HG02759 (cell line): ENCODE measurements at regions not wholly inside any gene's neighbourhood (a gene's known extent, or its start where the extent isn't known, plus 50 kb on each side); places are given as distances from the start of the nearest gene placed in this dataset.

ENCODE experiments used
- ATAC-seq: cut with Tn5 transposase; IDR thresholded peaks from one replicate; pipeline ENCODE4 v1.9.1; 2021; ENCODE audit warnings: mild to moderate bottlenecking, moderate library complexity; ENCODE audit not compliant: unreplicated experiment

DNA sequence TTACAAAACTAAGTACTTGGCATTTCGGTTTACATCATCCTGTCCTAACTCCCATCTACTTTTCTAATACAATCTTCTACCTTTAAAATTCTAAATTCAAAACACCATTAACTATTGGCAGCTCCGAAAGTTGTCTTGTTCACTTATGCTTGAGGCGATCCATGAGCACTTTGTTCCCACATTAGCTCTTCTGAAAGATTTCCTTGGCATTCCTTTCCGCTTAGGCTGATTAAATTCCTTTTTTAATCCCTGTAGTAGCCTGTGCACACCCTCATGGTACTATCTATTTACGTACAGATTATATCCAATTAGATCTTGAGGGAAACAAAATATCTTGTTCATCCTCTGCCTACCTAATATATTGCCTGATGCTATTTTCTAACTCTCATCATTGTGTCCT lies 480.7 kb downstream of the PRKD1 start:
- no peak for ATAC-seq

DNA sequence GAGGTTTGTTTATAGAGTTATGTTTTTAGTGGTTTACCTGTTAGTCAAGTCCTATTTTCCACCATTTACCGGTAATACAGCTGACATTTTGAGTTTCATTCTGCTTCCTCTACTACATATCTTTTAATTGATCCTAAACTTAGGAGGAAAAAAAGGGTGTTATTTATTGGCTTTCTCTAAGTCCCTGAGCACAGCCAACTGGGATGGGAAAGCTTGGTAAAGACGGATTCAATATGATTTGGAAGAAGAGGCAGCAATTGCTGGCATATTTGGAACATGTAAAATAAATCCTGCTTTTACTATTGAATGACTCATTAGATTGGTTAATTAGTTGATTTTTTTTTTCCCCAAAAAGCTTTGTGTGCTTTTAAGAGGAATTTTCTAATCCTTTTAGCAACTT lies 475.7 kb downstream of the PRKD1 start:
- no peak for ATAC-seq

DNA sequence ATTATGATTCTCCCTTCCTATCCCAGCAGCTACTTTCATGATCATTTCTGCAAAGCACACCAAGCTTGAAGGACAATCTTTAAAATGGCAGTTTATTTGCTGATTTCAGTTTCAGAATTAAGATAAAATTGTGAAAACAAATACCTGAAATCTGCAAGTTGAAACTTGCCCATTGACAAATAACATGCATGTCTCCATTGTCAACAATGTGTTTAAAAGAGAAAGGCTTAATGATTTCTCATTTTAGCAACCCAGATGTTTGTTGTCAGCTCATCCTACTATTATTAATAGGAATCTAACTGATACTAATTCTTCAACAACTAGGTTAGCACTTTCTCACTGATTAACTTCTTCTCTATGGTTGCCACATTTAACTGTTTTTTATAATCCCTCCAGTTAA lies 474.6 kb downstream of the PRKD1 start:
- ATAC-seq, result no peak

DNA sequence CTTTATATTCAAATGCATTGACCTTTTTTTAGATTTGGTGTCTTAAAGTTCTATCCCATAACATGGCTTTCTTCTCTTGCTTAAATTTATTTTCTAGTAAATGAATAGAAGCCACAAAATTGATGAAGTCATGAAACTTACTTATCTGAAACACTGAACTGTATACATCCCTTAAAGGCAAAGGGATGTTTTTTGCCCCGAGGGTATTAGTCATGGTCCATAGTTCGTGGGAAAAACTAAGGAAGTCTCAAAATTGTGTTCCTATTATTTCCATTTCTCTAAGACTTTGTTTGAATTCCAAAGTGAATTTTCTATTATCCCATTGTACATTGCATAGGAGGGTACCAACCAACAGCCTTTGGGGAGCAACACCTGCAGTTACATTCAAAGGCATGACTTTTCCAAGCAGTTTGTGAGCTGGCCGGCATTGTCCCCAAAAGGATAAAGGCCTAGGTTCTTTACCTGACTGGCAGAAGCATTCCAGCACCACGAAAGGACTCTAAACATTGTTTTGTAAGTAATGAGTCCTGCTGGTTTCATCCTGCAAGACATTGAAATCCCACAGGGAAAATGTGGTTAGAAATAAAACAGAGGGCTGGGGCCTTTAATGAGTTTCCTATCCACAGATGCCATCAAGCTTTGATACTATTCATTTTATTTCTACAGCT lies 473.5 kb downstream of the PRKD1 start:
- ATAC-seq, result no peak

DNA sequence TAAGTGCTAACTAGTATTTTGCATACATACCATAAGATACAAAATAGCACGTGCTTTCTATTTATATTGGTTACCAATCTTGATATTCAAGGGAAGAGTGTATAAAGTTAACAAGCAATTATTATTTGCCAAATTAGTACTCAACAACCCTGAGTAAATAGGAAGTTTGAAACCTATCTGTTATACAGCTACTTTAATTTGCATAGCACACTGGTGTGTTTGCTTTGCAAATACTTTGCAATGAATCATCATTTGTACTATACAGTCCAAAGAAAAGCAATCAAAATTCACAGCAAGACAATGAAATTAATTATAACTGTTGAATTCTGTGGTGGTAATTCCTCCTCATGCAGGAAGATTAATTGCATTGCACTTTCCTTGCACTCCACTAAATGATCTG lies 469.1 kb downstream of the PRKD1 start:
- ATAC-seq, result no peak

DNA sequence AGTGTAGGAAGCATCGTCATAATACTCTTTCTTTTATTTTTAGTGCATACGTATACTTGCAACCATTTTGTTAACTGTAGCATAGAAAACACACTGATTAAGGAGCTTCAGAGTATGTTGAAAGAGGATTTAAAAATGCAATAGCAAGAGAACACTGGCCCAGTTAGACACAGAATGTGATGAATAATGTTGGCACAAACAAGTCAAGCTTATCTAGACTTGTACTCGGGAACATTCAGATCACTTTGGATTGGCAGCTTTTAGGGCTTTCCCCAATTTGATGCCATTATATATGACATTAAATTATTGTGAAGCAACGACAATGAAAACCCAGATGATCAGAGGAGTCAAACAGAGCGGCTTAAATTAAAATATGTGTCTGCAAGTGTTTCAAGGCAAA lies 468.1 kb downstream of the PRKD1 start:
- ATAC-seq, result no peak

DNA sequence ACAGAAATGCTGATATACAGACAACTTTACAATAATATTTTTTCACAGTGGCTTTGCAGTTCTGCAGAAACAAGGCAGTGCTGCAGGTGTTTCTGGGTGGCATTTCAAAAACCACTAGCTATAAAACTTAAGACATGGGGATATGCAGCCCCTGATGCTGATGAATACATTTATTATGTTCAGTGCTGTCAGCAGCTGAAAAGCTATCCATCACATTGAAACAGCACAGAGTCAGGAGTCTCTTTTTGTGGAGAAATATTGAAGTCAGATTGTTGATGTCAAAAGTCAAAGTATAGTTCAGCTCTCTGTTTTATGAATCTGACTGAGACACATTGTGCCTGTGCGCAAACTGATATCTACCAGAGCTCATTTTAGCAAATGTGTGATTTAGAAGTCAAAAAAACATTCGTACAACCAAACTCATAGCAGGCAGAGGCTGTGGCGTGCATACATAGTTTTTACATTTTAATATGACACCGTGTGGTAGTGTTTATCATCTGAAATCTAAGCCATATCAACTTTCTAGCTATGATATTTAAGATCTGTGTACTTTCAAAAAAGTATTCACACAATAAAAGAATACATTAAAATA lies 467.6 kb downstream of the PRKD1 start:
- no peak for ATAC-seq

DNA sequence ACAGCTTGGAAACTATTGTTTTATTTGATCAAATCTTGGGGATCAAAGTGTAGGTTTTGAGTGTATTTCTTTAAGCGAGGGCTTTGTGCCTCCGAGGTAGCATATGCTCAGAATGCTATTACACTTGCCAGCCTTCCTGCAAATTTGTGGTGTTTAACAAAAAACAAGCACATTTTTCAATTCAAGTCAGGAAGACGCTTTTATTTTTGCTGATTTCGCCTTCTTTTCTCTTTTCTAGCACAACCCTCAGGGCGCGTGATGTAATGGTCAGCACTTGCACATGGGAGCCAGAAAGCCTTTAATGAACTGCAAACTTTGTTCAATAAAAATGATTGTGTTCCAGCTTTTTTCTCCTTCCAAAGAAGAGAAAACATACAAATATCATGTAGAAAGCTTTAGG lies 466.5 kb downstream of the PRKD1 start:
- ATAC-seq, result no peak

DNA sequence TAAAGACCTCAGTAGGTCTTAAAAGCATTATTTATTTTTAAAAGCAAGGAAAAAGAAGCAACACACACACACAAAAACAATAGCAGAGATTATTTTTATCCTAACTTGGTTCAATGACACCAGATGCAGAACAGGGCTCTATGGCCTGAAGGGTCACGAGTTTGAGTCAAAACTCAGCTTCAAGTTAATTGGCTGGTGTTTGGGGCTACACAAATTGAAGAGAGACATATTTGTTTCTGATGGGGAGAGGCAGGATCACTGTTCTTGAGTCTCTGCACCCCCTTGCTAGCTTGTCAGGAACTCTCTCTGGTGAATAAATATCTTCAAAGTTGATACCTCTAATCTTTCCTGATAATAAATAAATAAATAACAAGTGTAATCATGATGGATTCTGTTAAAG lies 466.1 kb downstream of the PRKD1 start:
- no peak for ATAC-seq

DNA sequence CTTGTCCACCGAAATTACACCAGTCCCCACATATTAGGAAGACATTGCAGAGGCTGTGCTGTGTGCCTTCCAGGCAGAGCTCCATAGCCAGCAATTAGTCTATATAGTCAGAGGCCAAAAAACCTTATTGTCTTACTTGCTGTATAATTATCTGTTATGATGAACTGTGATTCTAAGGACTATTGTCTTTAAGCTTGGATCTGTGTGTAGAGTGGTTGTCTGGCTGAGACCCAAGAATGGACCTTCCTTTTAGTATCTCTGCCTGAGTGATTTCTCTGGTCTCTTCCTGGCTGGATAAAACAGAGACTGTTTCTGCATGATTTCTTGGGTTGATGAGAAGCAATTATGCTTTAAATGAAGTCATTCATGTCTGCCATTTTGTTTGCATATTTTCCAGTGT lies 465.3 kb downstream of the PRKD1 start:
- ATAC-seq, result no peak

DNA sequence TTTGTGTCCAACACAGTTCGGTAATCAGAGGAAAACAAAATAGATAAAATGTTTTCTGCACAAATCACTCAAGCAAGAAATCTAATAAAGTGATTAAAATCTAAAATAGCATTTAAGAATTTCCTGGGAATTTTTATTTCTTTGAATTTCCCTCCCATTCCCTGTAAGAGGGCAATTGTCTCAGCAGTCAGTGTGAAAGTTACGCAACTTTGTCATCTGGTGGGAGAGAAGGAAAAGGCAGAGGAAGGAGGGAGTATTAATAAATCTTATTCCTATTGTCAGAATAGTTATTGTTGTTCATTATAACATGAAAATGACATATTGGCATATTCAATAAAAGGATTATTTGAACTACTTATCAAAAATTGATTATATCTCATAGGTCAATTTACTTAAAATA lies 464.9 kb downstream of the PRKD1 start:
- no peak for ATAC-seq

DNA sequence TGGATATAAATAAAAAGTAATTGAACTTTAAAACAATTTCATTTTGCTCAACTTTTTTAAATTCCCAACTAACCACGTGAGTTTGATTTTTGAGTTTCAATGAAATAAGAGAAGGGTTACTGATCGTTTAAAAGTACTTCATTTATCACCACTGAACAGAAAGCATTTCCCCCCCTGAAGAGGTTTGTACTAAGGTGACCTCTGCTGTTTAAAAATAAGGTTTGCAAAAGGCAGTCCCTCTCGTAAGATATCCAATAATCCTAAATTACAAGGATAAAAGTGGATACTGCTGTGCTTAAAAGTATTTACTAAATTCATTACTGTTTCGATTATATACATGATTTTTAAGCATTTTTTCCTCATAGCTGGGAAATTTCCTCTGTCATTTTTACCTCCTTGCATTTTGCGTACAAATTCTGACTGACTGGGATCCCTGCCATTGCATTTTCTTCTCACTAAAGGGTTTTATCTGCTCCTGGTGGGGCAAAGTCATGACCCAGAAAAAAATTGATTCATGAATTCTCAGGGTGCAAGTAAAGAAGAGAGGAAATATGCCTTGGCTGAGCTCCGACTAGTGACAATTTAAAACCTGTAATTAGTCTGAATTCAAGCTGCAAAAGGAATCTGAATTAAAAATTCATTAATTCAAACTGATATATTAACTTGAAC lies 463.8 kb downstream of the PRKD1 start:
- ATAC-seq, result no peak

DNA sequence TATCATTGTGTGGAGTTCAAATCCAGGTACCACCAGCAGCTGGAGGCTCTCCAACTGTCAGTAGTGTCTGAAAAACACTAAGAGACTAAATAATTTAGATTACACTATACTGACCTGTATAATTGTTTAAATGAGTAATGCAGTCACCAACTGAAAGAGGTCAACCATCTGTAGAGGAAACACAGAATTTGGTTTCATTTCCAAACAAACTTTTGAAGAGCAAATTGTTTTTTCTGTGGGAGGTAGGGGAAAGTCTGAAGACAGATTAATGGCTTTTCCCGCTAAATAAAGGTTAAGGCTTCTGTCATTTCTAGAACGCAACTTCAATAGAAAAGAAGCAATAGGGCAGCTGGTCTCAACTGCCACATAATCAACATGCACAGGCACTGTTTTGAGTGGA lies 462.6 kb downstream of the PRKD1 start:
- no peak for ATAC-seq

DNA sequence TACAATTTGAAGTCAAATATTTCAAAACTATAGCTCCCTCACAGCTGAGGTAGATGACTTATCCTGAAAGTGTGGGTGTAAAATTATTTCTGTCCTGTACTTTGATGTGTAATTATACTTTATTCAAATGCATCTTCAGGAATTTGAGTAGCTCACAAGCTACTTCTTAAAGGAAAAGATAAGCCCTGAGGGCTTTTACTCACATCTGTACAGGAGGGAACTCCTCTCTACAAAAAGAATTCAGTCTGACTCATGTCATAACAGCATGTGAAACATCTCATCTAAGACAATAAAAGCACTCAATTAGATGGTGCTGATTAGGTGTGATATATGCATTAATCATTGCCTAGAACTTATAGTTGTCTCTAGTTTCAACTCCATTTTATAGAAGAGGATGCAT lies 452.0 kb downstream of the PRKD1 start:
- no peak for ATAC-seq

DNA sequence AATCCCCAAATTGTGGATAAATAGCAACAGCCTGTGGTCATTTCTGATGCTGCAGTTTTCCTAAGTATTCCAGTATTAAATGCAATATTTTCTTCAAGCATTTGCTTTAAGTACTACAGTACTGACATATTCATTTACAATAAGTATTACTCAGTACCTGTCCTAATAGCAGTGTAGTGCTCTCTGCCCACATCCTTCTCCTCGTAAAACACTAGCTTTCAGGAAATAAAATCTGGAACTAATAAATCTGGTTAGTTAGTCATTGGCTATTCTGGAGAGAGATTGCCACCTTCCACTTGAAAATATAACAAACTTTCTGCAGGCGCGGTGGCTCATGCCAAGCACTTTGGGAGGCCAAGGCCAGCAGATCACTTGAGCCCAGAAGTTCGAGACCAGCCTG lies 441.5 kb downstream of the PRKD1 start:
- ATAC-seq, result no peak

DNA sequence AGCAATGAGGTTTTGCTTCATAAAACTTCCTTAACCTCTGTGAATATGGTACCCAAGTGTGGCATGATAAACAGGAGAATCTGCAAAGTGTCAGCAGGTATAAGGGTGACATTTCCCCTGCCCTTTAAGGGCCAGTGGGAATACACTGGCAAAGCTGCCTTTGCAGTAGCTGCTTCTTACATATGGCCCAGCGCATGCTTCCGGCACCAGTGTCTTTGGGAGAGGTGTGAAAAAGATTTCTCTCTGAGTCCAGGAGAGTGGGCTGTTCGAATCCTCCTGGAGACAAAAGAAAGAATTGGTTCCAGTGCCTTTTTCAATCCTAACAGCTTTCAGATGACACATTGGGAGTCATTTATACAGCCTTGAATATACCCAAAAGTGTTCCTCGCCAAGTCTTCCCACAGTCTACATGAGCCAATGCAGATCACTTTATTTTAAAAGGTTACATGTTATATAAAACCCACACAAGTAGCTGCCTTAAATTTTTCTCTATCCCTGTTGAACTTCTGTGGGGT lies 437.7 kb downstream of the PRKD1 start:
- no peak for ATAC-seq

DNA sequence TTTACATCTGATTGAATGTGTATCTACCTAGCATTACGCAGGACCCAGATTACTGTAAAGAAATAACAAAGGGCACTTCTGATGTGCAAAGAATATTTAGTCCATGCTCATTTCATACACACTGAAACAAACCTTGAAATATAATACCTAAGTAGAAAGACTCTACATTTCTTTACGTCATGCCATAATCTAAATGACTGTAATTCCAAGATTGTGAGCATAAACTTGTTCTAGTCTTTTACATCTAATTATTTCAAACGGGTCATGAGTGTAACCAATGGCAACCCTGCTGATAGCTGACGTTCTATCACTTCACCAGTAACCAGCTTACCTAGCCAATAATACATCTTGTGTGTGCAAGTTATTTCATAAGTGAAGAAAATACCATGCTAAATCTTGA lies 433.8 kb downstream of the PRKD1 start:
- ATAC-seq, result no peak

DNA sequence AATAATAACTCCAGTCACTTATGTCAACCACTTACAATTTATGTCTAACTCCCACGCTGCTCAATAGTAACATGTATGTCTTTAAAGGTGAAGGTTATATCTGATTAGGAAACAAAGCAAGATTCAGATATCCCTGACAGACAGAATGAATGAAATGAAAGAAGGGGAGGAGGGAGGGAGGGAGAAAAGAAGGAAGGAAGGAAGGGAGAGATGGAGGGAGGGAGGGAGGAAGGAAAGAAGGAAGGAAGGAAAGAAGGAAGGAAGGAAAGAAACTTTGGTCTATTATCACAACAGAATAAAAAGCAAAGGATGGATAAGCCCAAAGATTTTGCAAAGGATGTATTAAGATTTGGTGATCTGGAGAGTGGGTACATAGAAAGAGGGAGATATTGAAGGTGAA lies 433.3 kb downstream of the PRKD1 start:
- no peak for ATAC-seq

DNA sequence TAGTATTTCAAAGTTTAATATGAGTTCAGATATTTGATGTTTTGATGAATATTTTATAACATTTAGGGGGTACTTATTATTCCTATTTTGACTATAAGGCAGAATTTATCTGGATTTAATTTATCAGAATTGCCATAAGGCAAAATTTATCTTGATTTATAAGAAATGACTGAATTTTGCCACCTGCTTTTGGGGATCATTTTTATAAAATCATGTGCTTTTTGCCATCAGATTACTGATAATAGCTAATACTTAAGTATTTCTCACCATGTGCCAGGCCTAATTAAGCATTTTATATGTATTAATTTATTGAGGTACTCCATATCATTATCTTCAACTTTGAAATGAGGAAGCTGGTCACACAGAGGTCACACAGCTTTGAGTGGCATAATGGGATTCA lies 423.7 kb downstream of the PRKD1 start:
- ATAC-seq, result no peak

DNA sequence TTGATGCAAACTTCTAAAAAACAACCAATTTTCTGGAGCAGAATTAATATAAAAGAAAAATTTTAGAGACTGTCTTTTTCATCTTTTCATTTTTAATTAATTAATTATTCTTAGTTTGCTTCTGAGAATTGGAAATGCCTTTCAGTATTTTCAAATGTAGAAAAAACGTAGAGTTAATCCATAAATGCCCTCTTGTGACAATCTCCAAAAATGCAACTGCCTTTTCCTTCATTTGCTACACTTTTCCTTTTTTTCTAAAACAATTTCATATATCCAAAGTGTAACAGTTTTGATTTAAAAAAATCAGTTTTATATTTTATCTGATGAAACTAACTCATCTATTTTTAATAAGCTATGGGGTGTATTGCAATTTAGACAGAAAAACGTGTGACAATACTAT lies 409.3 kb downstream of the PRKD1 start:
- ATAC-seq, result no peak

DNA sequence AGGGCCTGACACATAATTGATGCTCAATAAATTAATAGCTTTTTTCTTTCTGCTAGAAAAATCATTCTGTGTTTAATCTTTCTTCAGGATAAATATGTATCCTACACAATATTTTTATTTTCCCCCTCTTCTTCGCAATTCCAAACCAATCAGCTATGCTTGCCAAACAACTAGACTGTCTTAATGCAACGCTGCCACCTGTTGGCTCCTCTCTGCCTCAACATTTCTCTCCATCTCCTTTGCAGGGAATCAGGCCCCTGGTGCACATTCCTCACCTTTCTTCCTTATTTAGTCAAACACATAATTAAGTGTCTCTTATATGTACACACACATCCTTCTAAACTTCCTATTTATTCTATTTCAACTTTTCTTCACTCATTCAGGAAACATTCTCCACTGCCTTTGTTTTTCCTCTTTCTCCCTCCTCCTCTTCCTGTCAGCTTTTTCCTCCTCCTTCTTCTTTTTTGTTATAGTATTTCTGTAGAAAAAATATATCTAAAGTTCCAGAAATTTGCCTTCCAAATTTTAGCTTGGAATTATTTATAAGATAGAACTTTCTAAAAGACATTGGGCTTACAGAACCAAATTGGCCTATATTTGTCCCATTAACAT lies 406.0 kb downstream of the PRKD1 start:
- no peak for ATAC-seq
